HT1080 (cell line): ENCODE measurements at regions not wholly inside any gene's neighbourhood (a gene's known extent, or its start where the extent isn't known, plus 50 kb on each side); places are given as distances from the start of the nearest gene placed in this dataset.
A peak's percentile ranks its signal among the peaks of the same experiment; 100 is the strongest.
"Not testable (repeated sequence)": the region's sequence is repeated elsewhere in the genome, so short reads cannot be mapped to it uniquely, and the experiment has no call there.

Experiments
- DNase-seq: peaks from one replicate; pipeline ENCODE4 v3.0.0-alpha.2; 2015; ENCODE audit warnings: low read depth

- DNase-seq: peak; percentile 65
These were observed 469.0 kb downstream of the TFEC start for GRCh38 chr7:115561335-115562110.

- no peak for DNase-seq
These were observed 470.7 kb downstream of the TFEC start for GRCh38 chr7:115559877-115560276.

GRCh38 chr7:115558161-115558560, 472.4 kb downstream of the TFEC start:
- peak; percentile 18 for DNase-seq

- DNase-seq: not testable (repeated sequence)
These were observed 473.3 kb downstream of the TFEC start for GRCh38 chr7:115557296-115557695.

GRCh38 chr7:115552766-115553165, 477.8 kb downstream of the TFEC start:
- no peak for DNase-seq

- DNase-seq: no peak
These were observed 480.7 kb downstream of the TFEC start for GRCh38 chr7:115549910-115550309.

- DNase-seq: peak; percentile 20
These were observed 481.8 kb downstream of the TFEC start for GRCh38 chr7:115548756-115549155.

GRCh38 chr7:115546790-115547189, 483.8 kb downstream of the TFEC start:
- no peak for DNase-seq

- DNase-seq: no peak
These were observed 496.8 kb downstream of the TFEC start for GRCh38 chr7:115533785-115534184.

- no peak for DNase-seq
These were observed 504.3 kb downstream of the TFEC start for GRCh38 chr7:115526278-115526677.

GRCh38 chr7:115522174-115522573, 508.4 kb downstream of the TFEC start:
- DNase-seq: no peak

GRCh38 chr7:115516341-115516740, 514.2 kb downstream of the TFEC start:
- peak; percentile 5 for DNase-seq

GRCh38 chr7:115511330-115511729, 519.2 kb downstream of the TFEC start:
- DNase-seq: no peak

GRCh38 chr7:115505136-115505535, 525.4 kb downstream of the TFEC start:
- DNase-seq: no peak

GRCh38 chr7:115499956-115500355, 530.6 kb downstream of the TFEC start:
- DNase-seq: no peak

- no peak for DNase-seq
These were observed 534.6 kb downstream of the TFEC start for GRCh38 chr7:115496006-115496405.

- DNase-seq: no peak
These were observed 535.9 kb downstream of the TFEC start for GRCh38 chr7:115494529-115495147.

GRCh38 chr7:115493381-115493780, 537.2 kb downstream of the TFEC start:
- DNase-seq: no peak

- DNase-seq: no peak
These were observed 538.7 kb downstream of the TFEC start for GRCh38 chr7:115491744-115492380.

- no peak for DNase-seq
These were observed 551.1 kb downstream of the TFEC start for GRCh38 chr7:115479448-115479847.

- no peak for DNase-seq
These were observed 552.1 kb downstream of the TFEC start for GRCh38 chr7:115478426-115478825.

GRCh38 chr7:115477193-115477651, 553.3 kb downstream of the TFEC start:
- no peak for DNase-seq
